ENCODE measurements at regions not wholly inside any gene's neighbourhood (a gene's known extent, or its start where the extent isn't known, plus 50 kb on each side); places are given as distances from the start of the nearest gene placed in this dataset.

DNA sequence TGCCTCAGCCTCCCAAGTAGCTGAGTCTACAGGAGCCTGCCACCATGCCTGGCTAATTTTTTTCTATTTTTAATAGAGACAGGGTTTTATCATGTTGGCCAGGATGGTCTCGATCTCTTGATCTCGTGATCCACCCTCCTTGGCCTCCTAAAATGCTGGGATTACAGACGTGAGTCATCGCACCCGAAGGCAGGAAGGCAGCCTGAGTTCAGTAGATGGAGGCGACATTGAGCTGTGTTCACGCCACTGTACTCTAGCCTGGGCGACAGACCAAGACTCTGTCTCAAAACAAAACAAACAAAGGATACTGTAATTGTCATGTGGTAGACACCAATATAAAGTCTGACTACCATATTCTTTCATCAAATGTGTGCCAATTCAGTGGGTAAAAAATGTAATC lies 500.9 kb upstream of the DSEL start:
- Histone ChIP-seq H3K27ac (no peak overlapping the region), H3K36me3 (no peaks in the 10 kb centered on the region), H3K4me1 (no peaks in the 10 kb centered on the region), H3K9me3 (no peaks in the 10 kb centered on the region), H3K27me3 (no peaks in the 10 kb centered on the region), H3K4me3 (no peak overlapping the region)
- TF ChIP-seq, protein P1, sequence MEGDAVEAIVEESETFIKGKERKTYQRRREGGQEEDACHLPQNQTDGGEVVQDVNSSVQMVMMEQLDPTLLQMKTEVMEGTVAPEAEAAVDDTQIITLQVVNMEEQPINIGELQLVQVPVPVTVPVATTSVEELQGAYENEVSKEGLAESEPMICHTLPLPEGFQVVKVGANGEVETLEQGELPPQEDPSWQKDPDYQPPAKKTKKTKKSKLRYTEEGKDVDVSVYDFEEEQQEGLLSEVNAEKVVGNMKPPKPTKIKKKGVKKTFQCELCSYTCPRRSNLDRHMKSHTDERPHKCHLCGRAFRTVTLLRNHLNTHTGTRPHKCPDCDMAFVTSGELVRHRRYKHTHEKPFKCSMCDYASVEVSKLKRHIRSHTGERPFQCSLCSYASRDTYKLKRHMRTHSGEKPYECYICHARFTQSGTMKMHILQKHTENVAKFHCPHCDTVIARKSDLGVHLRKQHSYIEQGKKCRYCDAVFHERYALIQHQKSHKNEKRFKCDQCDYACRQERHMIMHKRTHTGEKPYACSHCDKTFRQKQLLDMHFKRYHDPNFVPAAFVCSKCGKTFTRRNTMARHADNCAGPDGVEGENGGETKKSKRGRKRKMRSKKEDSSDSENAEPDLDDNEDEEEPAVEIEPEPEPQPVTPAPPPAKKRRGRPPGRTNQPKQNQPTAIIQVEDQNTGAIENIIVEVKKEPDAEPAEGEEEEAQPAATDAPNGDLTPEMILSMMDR (IDR thresholded peaks at IDR 0.05), result no peak
- DNase-seq (ENCODE audit: low spot score in 2 of 2), result no peak
- WGBS, 2 donors, result 83 to 90% methylated on average over 8 of the region's 8 CpGs

DNA sequence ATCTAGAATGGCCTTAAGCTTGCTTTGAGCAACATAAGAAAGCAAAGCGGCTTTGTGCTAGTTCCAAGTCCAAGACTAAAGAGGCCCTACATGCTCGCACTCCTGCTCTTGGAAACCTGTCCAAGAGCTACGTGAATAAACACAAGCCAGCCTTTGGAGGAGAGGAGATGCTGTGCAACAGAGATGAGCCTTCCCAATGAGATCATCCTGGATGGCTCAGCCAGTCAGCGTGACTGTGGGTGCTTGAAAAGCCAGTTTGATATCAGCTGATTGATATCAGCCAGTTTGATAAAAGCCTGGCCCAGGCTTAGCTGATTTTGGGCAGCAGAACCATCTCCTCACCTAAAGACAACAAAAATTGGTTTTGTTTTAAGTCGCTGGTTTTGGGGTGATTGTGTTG lies 481.0 kb upstream of the DSEL start:
- Histone ChIP-seq H3K36me3 (no peaks in the 10 kb centered on the region), H3K27me3 (no peaks in the 10 kb centered on the region), H3K4me1 (no peaks in the 10 kb centered on the region), H3K27ac (no peak overlapping the region), H3K4me3 (no peak overlapping the region), H3K9me3 (peaks cover 0 to 3% (median 0%) of the 10 kb centered on the region in 4 donors)
- no peak for TF ChIP-seq POLR2A (IDR thresholded peaks at IDR 0.05)
- TF ChIP-seq EP300 (IDR thresholded peaks at IDR 0.05), result no peak
- TF ChIP-seq, protein P1 (IDR thresholded peaks at IDR 0.05), result no peak
- no peak for DNase-seq (ENCODE audit: low spot score in 2 of 2)
- WGBS, 2 donors, result 69 to 71% methylated on average over 5 of the region's 5 CpGs

DNA sequence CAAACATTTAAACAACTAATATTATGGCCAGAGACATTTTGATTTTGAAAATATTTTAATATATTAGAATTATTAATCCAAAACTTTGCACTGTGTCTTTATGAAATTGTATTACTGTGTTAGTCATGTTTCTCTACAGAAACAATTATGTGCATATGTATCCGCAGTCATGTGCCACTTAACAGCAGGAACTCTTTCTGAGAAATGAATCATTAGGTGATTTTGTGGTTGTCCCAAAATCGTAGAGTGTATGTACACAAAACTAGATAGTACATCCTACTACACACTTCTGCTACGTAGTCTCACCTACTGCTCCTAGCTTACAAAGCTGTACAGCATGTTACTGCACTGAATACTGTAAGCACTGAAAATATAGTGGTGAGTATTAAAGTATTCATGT lies 479.2 kb upstream of the DSEL start:
- no peaks in the 10 kb centered on the region for H3K27me3 ChIP-seq
- WGBS, 2 donors, result 84 to 93% methylated on average over 3 of the region's 3 CpGs

DNA sequence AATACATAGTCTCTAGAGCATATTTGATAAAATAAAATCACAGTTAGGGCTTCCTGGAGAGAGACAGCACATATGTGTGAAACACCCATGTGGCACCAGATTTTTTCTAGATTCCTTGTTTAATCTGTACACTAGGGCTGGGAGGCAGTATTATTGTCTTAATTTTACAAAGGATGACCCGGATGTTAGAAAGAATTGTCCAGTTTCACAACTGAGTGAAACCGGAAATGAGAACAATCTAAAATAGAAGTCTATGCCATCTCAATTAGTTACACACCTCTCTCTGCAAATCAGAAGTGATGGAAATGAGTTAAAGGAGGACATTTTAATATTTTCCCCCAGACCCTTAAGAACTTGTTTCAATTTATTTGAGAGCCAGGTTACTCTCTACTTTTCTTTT lies 463.7 kb upstream of the DSEL start:
- Histone ChIP-seq H3K27ac (no peak overlapping the region), H3K9me3 (no peaks in the 10 kb centered on the region), H3K4me3 (no peak overlapping the region), H3K27me3 (no peaks in the 10 kb centered on the region), H3K4me1 (no peaks in the 10 kb centered on the region), H3K36me3 (no peaks in the 10 kb centered on the region)
- 72 to 73% methylated on average over 2 of the region's 2 CpGs for WGBS, 2 donors
- TF ChIP-seq, protein P1 (IDR thresholded peaks at IDR 0.05), result no peak
- TF ChIP-seq EP300 (IDR thresholded peaks at IDR 0.05) (no peak), POLR2A (IDR thresholded peaks at IDR 0.05) (no peak)
- DNase-seq (ENCODE audit: low spot score in 2 of 2), result no peak

More for the DNA sequence above, 479.2 kb upstream of the DSEL start:
- no peak overlapping the region for H3K4me3 ChIP-seq
- DNase-seq (ENCODE audit: low spot score in 2 of 2), result no peak
- H3K4me1 ChIP-seq, result no peaks in the 10 kb centered on the region
- no peak for TF ChIP-seq EP300 (IDR thresholded peaks at IDR 0.05)
- TF ChIP-seq POLR2A (IDR thresholded peaks at IDR 0.05), result no peak
- TF ChIP-seq, protein P1 (IDR thresholded peaks at IDR 0.05), result no peak
- H3K27ac ChIP-seq, result no peak overlapping the region
- H3K9me3 ChIP-seq, result peaks cover 0 to 3% (median 0%) of the 10 kb centered on the region in 4 donors
- H3K36me3 ChIP-seq, result no peaks in the 10 kb centered on the region

DNA sequence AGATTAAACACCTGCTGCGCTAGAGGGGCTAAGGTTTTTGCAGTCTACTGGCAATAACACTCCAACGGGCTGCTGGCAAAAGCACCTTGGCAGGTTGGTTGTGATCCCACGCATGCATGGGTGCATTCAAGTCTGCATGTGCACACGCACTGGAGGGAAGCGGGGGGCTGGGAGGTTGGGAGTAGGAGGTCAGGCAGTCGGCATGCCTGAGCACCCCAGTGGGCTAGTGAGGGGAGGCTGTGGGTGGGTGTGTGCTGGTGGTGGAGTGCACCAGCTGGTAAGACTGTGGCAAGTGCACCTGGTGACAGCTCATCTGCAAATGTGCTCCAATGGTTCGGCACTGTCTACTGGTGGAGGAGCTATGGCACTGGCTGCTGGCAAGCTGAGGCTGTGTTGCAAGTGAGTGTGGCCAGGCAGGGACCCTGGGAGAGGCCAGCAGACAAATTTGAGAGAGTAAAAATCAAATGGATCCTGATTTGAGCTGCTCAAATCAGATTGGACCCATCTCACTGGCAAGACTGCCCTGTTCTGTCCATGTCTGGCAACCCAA lies 460.6 kb upstream of the DSEL start:
- Histone ChIP-seq H3K36me3 (no peaks in the 10 kb centered on the region), H3K9me3 (no peaks in the 10 kb centered on the region), H3K27me3 (no peaks in the 10 kb centered on the region), H3K4me1 (no peaks in the 10 kb centered on the region), H3K4me3 (no peak overlapping the region), H3K27ac (no peak overlapping the region)
- TF ChIP-seq EP300 (IDR thresholded peaks at IDR 0.05), result no peak
- TF ChIP-seq POLR2A (IDR thresholded peaks at IDR 0.05), result no peak
- TF ChIP-seq, protein P1 (IDR thresholded peaks at IDR 0.05), result no peak
- DNase-seq (ENCODE audit: low spot score in 2 of 2), result no peak
- WGBS, 2 donors, result 84 to 88% methylated on average over 6 to 7 of the region's 7 CpGs
